HG03025 (cell line): ENCODE measurements at regions not wholly inside any gene's neighbourhood (a gene's known extent, or its start where the extent isn't known, plus 50 kb on each side); places are given as distances from the start of the nearest gene placed in this dataset.

Experiments
- ATAC-seq: cut with Tn5 transposase; IDR thresholded peaks from one replicate; pipeline ENCODE4 v1.9.1; 2021; ENCODE audit warnings: mild to moderate bottlenecking, moderate library complexity; ENCODE audit not compliant: unreplicated experiment, low FRiP score

- no peak for ATAC-seq
Measured at GRCh38 chr6:84425971-84426705, 198.7 kb upstream of the CEP162 start.

DNA sequence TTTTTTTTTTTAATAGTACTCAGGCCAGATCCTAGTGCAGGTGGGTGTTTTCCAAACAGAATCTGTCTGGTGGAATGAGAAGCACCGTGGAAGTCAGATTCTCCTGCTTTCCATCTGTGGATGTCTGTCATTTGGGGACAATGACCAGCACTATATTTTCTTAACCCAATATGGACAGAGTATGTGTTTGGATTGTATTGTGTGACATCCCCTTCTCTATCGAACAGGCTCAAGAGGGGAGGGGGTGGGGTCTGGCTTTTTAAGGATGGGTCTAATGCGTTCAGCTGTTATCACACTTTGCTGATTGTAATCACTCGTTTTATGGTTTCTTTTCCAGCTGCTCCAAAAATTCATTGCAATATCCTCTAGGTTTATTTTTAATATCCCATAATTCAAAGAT, 197.5 kb upstream of the CEP162 start:
- no peak for ATAC-seq

- no peak for ATAC-seq
Measured at GRCh38 chr6:84422380-84422968, 195.0 kb upstream of the CEP162 start.

- ATAC-seq = no peak
Measured at GRCh38 chr6:84421031-84421430, 193.6 kb upstream of the CEP162 start.

DNA sequence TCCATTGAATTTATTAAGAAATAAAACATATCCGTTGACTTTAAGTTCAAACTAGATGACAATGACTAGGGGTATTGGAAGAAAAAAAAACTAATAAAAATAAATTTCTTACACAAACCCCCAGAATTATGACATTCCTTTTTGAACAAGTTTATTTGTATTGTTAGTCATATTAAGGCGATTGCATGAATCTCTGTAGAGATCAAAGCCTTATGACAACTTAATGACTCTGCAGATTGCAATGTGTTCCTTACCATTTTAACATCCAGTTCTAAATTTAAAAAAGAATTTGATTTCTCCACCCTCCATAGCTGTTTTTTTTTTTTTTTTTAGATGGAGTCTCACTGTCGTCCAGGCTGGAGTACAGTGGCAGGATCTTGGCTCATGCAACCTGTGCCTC, 189.8 kb upstream of the CEP162 start:
- ATAC-seq = no peak

DNA sequence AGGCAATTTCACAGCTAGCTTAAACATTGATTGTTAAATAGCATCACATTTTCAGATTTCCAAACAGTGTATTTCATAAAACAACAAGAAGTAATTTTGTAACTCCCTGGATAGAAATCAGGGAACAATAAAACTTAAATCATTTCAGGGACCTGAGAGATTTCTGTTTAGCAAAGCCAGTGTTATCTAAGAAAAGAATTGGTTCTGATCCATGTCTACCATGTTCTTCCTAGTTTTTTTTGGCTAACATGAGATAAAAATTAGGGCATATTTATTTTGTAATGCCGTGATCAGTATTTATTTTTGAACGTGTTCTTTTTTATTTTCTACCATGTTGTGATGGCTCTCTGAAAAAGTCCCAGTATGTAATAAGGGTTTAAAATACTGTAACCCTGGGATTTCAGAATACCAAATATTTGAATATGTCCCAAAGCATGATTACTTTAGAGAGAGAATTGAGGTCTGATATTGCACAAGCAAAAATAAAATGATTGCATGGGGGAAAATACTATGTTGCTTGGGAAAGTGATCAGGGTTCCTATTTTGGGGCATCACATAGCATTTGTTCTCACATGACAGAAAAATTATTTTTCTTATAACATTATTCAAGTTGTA, 188.7 kb upstream of the CEP162 start:
- no peak for ATAC-seq

GRCh38 chr6:84415517-84415916, 188.1 kb upstream of the CEP162 start:
- no peak for ATAC-seq

DNA sequence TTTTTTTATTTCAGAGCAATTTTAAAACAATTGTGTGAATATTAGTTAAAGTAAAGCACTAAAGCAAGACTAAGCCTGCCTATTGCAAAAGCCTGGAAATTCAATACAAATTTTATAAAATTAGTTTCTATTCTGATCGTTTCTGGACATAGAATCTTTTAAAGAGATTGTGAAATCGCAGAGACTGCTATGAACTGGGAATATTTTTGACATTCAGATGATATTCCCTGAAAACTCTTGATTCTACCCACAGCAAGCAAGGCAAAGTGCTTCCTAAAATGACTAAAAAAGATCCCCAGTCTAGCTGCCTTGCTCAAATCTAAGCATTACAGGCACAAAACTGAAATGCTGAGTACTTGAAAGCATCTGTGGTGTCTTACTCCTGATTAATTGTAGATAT, 187.6 kb upstream of the CEP162 start:
- ATAC-seq = no peak

- ATAC-seq = no peak
Measured at GRCh38 chr6:84414531-84414930, 187.1 kb upstream of the CEP162 start.

DNA sequence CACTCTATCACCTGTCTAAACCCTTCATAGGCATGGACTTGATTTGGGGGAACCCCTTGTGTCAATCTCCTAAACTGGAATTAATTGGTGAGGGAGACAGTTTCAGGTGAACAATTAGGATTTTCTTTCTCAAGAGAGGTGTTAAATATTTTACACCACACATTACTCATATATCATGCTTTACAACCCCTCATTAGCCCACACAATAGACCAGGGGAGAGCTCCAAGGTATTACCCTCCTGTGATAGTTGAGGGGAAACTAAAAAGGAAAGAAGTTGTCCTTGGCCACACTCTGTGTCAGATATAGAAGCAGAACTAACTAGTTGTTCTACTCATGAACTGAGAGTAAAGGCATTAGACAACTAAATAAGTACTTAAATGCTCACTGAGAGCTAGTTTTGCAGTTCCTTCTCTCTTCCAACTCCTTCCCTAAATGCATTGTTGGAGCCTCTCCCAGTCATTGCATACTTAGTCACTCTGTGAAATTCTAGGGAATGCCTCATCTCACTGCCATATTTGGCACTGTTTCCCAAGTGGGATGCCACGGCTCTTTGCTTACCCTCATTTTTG, 183.7 kb upstream of the CEP162 start:
- no peak for ATAC-seq

DNA sequence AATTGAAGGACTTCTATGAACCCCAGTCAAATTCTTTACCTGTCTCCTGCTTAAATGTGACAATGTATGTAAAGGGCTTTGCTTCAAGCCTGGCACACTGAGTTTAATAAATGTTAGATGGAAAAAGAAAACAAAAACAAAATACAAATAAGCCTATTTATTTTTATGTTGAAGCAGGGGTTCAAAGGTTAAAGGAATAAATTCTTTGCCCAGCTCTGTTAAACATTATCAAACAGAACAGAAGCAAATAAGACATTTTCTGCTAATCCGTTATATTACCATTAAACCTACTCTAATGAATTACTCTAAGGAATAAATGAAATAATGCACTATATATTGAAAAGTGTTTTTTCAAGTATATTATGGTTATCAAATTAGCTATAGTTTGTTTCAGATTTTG, 182.5 kb upstream of the CEP162 start:
- ATAC-seq = no peak

DNA sequence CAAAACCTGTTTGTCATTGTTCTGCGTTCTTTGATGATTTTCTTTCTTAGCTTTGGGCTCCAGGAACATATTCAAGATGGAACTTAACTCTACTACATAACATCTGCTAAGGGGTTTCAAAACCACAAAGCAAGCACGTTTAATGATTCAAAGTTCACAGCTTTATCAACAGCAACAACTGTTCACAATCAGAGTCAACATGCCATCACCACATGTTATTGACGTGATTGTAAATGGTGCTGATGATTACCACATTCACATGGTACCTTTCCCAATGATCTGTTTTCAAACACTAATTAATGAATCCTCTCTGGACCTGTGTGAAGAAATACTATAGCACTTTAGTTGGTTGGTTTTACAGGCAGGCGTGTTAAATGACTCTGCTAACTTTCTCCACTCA, 180.6 kb upstream of the CEP162 start:
- ATAC-seq = no peak

DNA sequence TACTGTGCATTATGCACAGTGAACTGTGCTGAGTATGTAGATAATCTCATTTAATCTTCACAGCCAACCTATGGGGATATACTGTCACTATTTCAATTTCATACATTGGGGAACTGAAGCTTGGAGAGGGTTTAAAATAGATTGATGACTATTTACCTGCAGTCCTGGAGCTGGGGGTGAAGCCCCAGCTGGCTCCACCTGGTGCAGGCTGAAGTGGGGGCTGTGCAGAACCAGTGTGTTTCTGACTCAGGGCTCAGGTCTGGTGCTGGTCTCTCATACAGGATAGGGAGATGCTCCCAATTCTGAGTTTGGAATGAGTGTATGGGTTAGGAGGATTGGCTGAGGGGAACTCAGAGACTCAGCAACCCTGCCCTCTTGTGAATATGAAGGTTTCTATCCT, 176.1 kb upstream of the CEP162 start:
- no peak for ATAC-seq

DNA sequence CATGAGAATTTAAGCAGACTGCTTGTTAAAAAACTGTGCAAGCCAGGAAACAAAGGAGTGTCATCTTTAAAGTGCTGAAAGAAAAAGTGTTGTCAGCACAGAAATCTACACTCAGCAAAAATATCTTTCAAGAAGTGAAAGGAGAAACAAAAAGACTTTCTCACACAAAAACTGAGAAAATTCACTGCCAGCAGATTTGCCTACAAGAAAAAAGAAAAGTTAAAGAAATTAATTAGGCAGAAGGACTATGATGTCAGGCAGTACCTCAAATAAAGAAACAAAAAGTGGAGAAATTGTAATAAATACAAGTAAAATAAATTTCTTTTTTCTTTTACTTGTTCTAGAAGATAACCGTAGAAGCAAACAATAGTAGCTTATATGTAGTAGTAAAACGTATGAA, 171.6 kb upstream of the CEP162 start:
- no peak for ATAC-seq

DNA sequence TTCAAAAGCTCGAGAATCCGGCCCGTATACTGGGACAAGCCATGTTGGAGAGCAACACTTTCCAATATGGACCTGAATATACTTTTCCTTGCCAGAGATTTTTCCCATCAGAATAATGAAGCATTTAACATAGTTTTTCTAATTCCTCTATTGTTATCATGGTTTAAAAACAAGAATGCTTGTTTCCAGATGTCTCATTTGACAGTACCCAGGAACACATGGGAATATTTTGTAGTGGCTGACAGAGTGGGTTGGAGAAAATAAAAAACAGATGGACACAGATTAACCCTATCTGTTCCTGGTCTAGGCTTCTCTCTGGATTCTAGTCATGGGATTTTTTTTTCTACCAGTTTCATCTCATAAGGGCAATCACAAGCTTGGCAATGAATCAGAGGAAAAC, 164.8 kb upstream of the CEP162 start:
- ATAC-seq = no peak

DNA sequence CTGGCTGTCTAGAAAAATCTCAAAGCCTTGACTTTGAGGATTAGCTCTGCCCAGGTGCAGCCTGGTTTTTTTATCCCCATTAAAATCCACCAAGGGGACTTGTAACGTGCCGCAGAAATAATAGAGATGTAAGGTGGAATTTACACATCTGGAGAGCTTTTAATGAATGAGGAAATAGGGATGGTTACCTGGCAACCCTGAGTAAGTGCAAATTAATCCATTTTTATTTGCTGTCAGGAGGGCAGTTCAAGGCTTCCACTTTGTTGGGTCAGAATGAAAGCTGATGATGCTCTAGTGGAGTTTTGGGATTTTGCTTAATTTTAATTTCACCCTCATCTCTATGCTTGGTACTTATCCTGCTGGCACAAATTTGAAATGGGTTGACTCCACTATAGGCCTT, 163.4 kb upstream of the CEP162 start:
- no peak for ATAC-seq

DNA sequence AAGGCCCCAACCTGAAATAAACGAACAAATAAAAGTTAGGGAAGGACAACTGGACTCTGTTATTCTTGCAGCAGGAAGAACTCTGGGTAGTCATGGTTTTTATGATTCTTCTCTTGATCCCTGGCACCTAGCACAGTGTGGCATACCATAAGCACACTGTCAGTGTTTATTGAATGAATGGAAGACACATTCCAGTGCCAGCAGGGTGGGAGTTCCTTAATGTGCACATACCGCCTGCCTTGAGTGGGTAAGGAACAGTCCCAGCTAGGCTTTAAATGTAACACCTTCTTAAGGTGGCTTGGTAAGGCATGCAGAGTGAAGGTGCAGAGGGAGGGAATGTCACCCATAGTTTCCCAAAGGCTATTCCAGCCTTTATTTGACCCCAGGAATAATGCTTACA, 162.9 kb upstream of the CEP162 start:
- no peak for ATAC-seq

GRCh38 chr6:84379142-84379541, 151.7 kb upstream of the CEP162 start:
- no peak for ATAC-seq

GRCh38 chr6:84372290-84372689, 144.8 kb upstream of the CEP162 start:
- ATAC-seq = no peak

DNA sequence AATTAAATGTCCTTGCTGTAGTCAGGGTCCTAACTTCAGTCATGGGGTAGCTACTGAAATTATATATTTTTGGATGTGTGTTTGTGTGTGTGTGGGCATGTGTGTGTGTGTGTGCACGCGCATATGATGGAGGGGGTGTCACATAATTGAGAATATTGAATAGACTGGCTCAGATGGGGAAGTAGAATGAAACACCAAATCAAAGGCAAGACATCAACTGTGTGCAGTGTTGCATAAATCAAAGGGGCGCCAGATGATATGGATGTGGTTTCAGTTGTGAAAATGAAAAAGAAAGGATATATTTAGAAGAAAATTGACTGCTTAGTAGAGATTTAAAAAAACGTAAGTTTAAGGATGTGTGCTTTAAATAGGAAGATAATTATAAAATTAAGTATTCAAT, 144.2 kb upstream of the CEP162 start:
- no peak for ATAC-seq

- no peak for ATAC-seq
Measured at GRCh38 chr6:84362193-84362821, 134.9 kb upstream of the CEP162 start.
